RWPE2 (cell line): ENCODE measurements at regions not wholly inside any gene's neighbourhood (a gene's known extent, or its start where the extent isn't known, plus 50 kb on each side); places are given as distances from the start of the nearest gene placed in this dataset.

Source experiments
- ATAC-seq: fragments of 200-7000 bp; cut with Tn5 transposase; 3 replicates; pipeline ENCODE4 v1.9.1; 2021; ENCODE audit warnings: low read depth
- DNase-seq: peaks from one replicate; pipeline ENCODE4 v3.0.0-alpha.2; 2020; ENCODE audit warnings: low spot score
- H3K27ac ChIP-seq: fragments of 450-650 bp; 2 replicates; pipeline ENCODE4 v1.5.1; 2017; ENCODE audit warnings: mild to moderate bottlenecking; ENCODE audit not compliant: poor library complexity, severe bottlenecking
- H3K27me3 ChIP-seq: fragments of 250-450 bp; sonication (Bioruptor Pico); 2 replicates; pipeline ENCODE4 v1.5.1; 2021; ENCODE audit warnings: mild to moderate bottlenecking, moderate library complexity; ENCODE audit not compliant: insufficient read depth, poor library complexity, severe bottlenecking
- H3K36me3 ChIP-seq: fragments of 250-450 bp; sonication (Bioruptor Pico); 2 replicates; pipeline ENCODE4 v1.5.1; 2020; ENCODE audit warnings: low read depth, mild to moderate bottlenecking, moderate library complexity
- H3K4me1 ChIP-seq: fragments of 250-450 bp; sonication (Bioruptor Pico); 2 replicates; pipeline ENCODE4 v1.5.1; 2021; ENCODE audit warnings: mild to moderate bottlenecking, moderate library complexity; ENCODE audit not compliant: insufficient read depth, poor library complexity, severe bottlenecking
- H3K4me3 ChIP-seq: fragments of 250-450 bp; sonication (Bioruptor Pico); 2 replicates; pipeline ENCODE4 v1.5.1; 2021; ENCODE audit warnings: mild to moderate bottlenecking, moderate library complexity; ENCODE audit not compliant: severe bottlenecking
- H3K9me3 ChIP-seq: fragments of 250-450 bp; sonication (Bioruptor Pico); 2 replicates; pipeline ENCODE4 v1.5.1; 2021; ENCODE audit warnings: mild to moderate bottlenecking, moderate library complexity; ENCODE audit not compliant: severe bottlenecking
- TF ChIP-seq, protein P1 (sequence below): fragments of 450-650 bp; IDR thresholded peaks from one replicate; pipeline ENCODE4 v1.5.1; 2017; ENCODE audit warnings: mild to moderate bottlenecking, moderate library complexity; ENCODE audit not compliant: poor library complexity, severe bottlenecking

DNA sequence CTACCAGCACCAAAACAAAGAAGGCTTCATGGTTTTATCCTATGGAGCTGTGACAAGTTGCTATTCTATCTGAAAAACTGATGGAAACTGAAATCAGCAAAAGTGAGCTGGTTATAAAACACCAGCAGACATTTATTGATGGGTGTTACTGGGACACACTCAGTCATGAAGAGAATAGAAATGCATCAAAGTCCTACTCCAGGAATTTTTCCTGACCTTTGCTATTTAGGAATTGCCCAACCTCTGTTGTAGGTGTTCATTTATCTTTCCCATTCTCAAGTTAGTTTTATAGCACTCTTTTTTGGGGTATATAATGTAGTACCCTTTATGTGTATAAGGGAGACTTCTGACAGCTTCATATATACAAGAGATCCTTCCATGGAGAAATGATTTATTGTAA is 533.2 kb downstream of the REEP3 start:
- Histone ChIP-seq H3K27ac (no peak overlapping the region), H3K4me3 (no peak overlapping the region), H3K36me3 (no peaks in the 10 kb centered on the region), H3K4me1 (no peaks in the 10 kb centered on the region), H3K27me3 (no peaks in the 10 kb centered on the region), H3K9me3 (no peaks in the 10 kb centered on the region)
- DNase-seq (no peak), ATAC-seq (no peak)
- TF ChIP-seq, protein P1, sequence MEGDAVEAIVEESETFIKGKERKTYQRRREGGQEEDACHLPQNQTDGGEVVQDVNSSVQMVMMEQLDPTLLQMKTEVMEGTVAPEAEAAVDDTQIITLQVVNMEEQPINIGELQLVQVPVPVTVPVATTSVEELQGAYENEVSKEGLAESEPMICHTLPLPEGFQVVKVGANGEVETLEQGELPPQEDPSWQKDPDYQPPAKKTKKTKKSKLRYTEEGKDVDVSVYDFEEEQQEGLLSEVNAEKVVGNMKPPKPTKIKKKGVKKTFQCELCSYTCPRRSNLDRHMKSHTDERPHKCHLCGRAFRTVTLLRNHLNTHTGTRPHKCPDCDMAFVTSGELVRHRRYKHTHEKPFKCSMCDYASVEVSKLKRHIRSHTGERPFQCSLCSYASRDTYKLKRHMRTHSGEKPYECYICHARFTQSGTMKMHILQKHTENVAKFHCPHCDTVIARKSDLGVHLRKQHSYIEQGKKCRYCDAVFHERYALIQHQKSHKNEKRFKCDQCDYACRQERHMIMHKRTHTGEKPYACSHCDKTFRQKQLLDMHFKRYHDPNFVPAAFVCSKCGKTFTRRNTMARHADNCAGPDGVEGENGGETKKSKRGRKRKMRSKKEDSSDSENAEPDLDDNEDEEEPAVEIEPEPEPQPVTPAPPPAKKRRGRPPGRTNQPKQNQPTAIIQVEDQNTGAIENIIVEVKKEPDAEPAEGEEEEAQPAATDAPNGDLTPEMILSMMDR = no peak

DNA sequence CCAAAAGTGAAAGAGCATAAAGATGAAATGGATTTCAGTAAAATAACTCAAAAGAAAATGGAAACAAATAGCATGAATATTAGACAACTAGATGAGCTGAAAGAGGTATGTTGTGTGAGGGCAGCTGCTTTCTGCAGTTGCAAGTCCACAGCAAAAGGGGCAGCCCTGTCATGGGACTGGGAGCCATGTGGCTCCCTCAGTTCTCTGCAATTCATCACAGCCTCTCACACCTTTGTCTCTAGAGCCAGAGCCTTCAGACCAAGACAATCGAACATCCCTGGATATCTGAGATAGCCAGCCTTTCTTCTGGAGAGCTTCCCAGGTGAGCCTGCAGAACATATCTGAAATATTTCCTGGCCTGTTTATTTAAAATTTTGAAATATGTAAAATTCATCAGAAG is 538.7 kb downstream of the REEP3 start:
- no peak for ATAC-seq
- DNase-seq = no peak
- no peaks in the 10 kb centered on the region for H3K9me3 ChIP-seq

DNA sequence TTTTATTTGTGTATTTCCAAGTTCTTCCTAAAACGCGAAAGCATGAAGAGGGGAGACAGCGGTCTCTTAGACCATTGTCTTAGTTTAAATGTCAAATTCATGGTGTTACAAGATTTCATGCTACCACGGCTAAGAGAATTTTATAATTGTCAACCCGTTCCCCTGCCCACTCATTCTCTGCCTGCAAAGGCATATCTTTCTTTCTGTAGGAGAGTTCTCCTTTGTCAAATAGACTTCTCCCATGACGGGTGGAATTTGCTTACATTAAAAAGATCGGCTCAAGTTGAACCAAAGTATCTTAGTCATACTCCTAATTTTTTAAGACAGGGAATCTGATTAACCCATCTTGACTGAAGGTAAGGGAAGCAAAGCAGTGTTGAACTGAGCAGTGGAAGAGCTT is 539.2 kb downstream of the REEP3 start:
- DNase-seq (no peak), ATAC-seq (no peak)
- H3K9me3 ChIP-seq = no peaks in the 10 kb centered on the region
- no peak overlapping the region for H3K27ac ChIP-seq
- no peaks in the 10 kb centered on the region for H3K4me1 ChIP-seq
- no peaks in the 10 kb centered on the region for H3K36me3 ChIP-seq
- no peak overlapping the region for H3K4me3 ChIP-seq
- TF ChIP-seq, protein P1 = no peak
- H3K27me3 ChIP-seq = no peaks in the 10 kb centered on the region

More for the DNA sequence above, 538.7 kb downstream of the REEP3 start:
- Histone ChIP-seq H3K4me3 (no peak overlapping the region), H3K4me1 (no peaks in the 10 kb centered on the region), H3K27me3 (no peaks in the 10 kb centered on the region), H3K36me3 (no peaks in the 10 kb centered on the region), H3K27ac (no peak overlapping the region)
- TF ChIP-seq, protein P1 = no peak

DNA sequence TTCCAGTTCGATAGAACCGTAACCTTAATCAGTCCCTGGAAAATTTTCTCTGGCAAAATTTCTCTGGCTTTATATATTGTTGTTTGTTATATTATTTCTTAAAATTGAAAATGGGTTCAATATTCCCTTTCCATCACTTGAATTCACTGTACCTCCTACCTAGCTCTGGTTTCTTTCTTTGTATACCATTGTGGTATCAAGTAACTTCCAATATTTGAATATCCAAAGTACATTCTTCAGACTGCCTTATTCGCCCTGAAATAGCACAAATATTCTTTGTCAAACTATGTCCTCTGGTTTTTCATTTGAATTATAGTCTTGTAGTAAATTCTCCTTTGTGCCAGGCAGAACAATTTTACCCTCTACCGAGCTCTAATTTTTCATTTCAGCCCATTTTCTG is 541.6 kb downstream of the REEP3 start:
- TF ChIP-seq, protein P1 = no peak

DNA sequence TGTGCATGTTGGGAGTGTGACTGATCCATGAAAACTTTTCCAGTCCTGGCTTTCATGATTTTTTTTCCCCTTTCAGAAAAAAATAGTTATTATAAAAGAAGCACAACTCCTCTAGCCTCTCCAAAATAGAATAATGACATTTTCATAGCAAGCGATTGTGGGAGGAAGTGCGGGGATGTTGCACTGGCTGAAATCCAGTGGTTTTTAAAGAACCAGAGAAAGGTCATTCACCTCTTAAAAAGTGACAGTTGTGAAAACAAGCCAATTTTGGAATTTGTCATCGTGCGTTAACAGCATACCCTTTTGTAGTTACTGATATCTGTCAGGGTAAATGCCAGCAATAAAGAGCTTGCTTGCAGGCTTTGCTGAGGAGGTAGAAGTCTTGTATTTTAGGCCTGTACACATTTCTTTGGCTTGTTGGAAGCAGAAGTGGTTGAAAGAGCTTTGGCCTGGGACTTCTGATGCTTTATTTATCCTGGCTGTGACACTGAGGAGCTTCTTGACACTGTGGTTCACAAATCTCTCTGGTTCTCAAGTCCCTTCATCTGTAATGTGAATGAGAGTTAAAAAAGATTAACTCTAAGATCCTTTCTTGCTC is 545.9 kb downstream of the REEP3 start:
- TF ChIP-seq, protein P1 = no peak
- Histone ChIP-seq H3K36me3 (no peaks in the 10 kb centered on the region), H3K27me3 (no peaks in the 10 kb centered on the region), H3K4me3 (no peak overlapping the region), H3K9me3 (no peaks in the 10 kb centered on the region), H3K4me1 (no peaks in the 10 kb centered on the region), H3K27ac (no peak overlapping the region)
- no peak for DNase-seq
- no peak for ATAC-seq

More for the DNA sequence above, 541.6 kb downstream of the REEP3 start:
- Histone ChIP-seq H3K9me3 (no peaks in the 10 kb centered on the region), H3K36me3 (no peaks in the 10 kb centered on the region), H3K4me1 (no peaks in the 10 kb centered on the region), H3K27ac (no peak overlapping the region), H3K4me3 (no peak overlapping the region), H3K27me3 (no peaks in the 10 kb centered on the region)
- DNase-seq (no peak), ATAC-seq (no peak)
